ENCODE measurements at regions not wholly inside any gene's neighbourhood (a gene's known extent, or its start where the extent isn't known, plus 50 kb on each side); places are given as distances from the start of the nearest gene placed in this dataset.

DNA sequence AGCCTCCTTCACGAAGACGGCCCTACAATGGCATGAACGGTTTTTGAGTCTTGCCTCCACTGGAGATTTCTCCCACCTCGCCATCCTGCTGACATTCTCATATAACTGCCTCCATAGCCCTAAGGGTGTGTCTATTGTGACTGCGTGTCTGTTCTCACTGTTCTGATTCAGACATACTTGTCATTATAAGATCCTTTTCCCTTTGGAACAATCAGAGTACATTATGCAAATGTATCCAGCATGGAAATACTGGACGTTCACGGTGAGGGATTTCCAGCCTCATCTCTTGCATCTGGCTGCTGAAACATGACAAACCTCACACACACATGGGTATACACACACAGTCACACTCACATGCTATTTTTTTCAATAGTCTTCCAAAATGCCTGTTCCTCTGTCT is 402.1 kb downstream of the DIRAS2 start:
- H3K9ac ChIP-seq (replicated peaks in 1 of 4; ENCODE audit: extremely low read depth in 1 of 4, low read depth in 3 of 4, low read length in 3 of 4), result no peak overlapping the region
- no peak overlapping the region for H2BK20ac ChIP-seq (ENCODE audit: low read length)
- no peaks in the 10 kb centered on the region for H3K23me2 ChIP-seq (ENCODE audit: low read depth, low read length)
- H2BK5ac ChIP-seq (ENCODE audit: low read depth, low read length), result no peak overlapping the region
- no peak overlapping the region for H4K91ac ChIP-seq (replicated peaks; ENCODE audit: insufficient read length, low read length)
- H3K4me1 ChIP-seq (replicated peaks in 1 of 4; ENCODE audit: control insufficient read depth in 3 of 4, insufficient read depth in 4 of 4, low read length in 3 of 4), result no peaks in the 10 kb centered on the region
- no peak overlapping the region for H3K18ac ChIP-seq (ENCODE audit: extremely low read depth, low read length)
- H3K79me2 ChIP-seq (ENCODE audit: control insufficient read depth in 1 of 2, insufficient read depth in 2 of 2, low read length in 2 of 2), result no peaks in the 10 kb centered on the region
- H2BK15ac ChIP-seq (ENCODE audit: low read length), result no peak overlapping the region
- TF ChIP-seq SIN3A (conservative IDR thresholded peaks at IDR 0.05 in 1 of 2, IDR thresholded peaks at IDR 0.05 in 1 of 2; ENCODE audit: low read depth in 1 of 2, low read length in 2 of 2) (no peak), BACH1 (IDR thresholded peaks at IDR 0.05; ENCODE audit: low read length) (no peak), TEAD4 (IDR thresholded peaks at IDR 0.05; ENCODE audit: low read depth, low read length) (no peak)
- H3K27ac ChIP-seq (ENCODE audit: low read depth, low read length), result no peak overlapping the region
- H3K14ac ChIP-seq (ENCODE audit: insufficient read length), result no peak overlapping the region
- POLR2A ChIA-PET (ENCODE audit: partially characterized antibody), result no interaction called here
- H2BK12ac ChIP-seq (ENCODE audit: low read depth, low read length), result no peak overlapping the region
- CTCF ChIA-PET (ENCODE audit: partially characterized antibody), result no interaction called here
- no peaks in the 10 kb centered on the region for H3K9me3 ChIP-seq (ENCODE audit: insufficient read depth in 2 of 2, low read depth in 1 of 2, low read length in 1 of 2)
- no peak overlapping the region for H3K4ac ChIP-seq (replicated peaks; ENCODE audit: insufficient read length, low read depth, low read length)
- H4K5ac ChIP-seq (ENCODE audit: insufficient read length, low read depth, low read length), result no peak overlapping the region
- H3K4me2 ChIP-seq (ENCODE audit: insufficient read depth in 1 of 2, low read depth in 2 of 2, low read length in 2 of 2), result no peak overlapping the region
- no peak overlapping the region for H3K23ac ChIP-seq (ENCODE audit: insufficient read length)
- FAIRE-seq, result no peak
- H2AFZ ChIP-seq (ENCODE audit: low read length), result no peak overlapping the region
- H2AK5ac ChIP-seq (ENCODE audit: low read depth, low read length), result no peak overlapping the region
- no peak overlapping the region for H3K56ac ChIP-seq (replicated peaks; ENCODE audit: insufficient read length, low read depth, low read length)
- H3K36me3 ChIP-seq (ENCODE audit: control insufficient read depth in 2 of 4, insufficient read depth in 4 of 4, low read length in 3 of 4), result no peaks in the 10 kb centered on the region
- no peaks in the 10 kb centered on the region for H4K20me1 ChIP-seq (replicated peaks in 1 of 2; ENCODE audit: control insufficient read depth in 1 of 2, insufficient read depth in 2 of 2, low read length in 2 of 2)
- H3K4me3 ChIP-seq (ENCODE audit: extremely low read depth in 1 of 4, insufficient read depth in 2 of 4, low read depth in 3 of 4, low read length in 4 of 4), result no peak overlapping the region
- 88% methylated on average over 7 of the region's 7 CpGs; no CpG with 5 or more reads in 1 of the 2 experiments for WGBS, 2 experiments (ENCODE audit: extremely low coverage in 1 of 2, insufficient coverage in 1 of 2, insufficient read length in 1 of 2, insufficient replicate concordance in 2 of 2, low coverage in 1 of 2, low lambda C conversion rate in 2 of 2, missing lambda C conversion rate in 1 of 2)
- no peaks in the 10 kb centered on the region for H3K27me3 ChIP-seq (replicated peaks in 1 of 4; ENCODE audit: control insufficient read depth in 3 of 4, extremely low read depth in 1 of 4, insufficient read depth in 3 of 4, low read length in 3 of 4)
- H4K8ac ChIP-seq (ENCODE audit: extremely low read depth, insufficient read depth, low read length), result no peak overlapping the region
- DNase-seq (ENCODE audit: low read depth in 1 of 2, low spot score in 2 of 2), result no peak
- no peak overlapping the region for H2BK120ac ChIP-seq (replicated peaks; ENCODE audit: low read depth, low read length)
- no peaks in the 10 kb centered on the region for H3K79me1 ChIP-seq (ENCODE audit: low read depth, low read length)

Data from H1 (cell line).